K562 (cell line): ENCODE measurements at regions not wholly inside any gene's neighbourhood (a gene's known extent, or its start where the extent isn't known, plus 50 kb on each side); places are given as distances from the start of the nearest gene placed in this dataset.

ENCODE experiments used
- ATAC-seq: fragments of 200-7000 bp; cut with Tn5 transposase; 3 replicates; pipeline ENCODE4 v1.9.1; 2020; ENCODE audit warnings: moderate library complexity
- BruUV-seq: library from RNA; stranded (reverse); fragments of 400-500 nt; replicated peaks from 2 replicates; lab custom pipeline; 2021; lab: Mats Ljungman, UMichigan
- CTCF ChIA-PET: fragments of 300-600 bp; formaldehyde crosslinking; extraction: SDS; loops from one replicate; lab custom pipeline; 2021; ENCODE audit warnings: low intra/inter-chr PET ratio; lab: Yijun Ruan, JAX
- POLR2A ChIA-PET: fragments of 300-600, 350-650 bp; sonication (Branson Sonifier 250); formaldehyde crosslinking; extraction: SDS; loops from one replicate; lab custom pipeline; 2021; ENCODE audit warnings: antibody characterized with exemption, inconsistent platforms; lab: Yijun Ruan, JAX
- DNase-seq, 4 experiments: peaks; one replicate each; pipeline versions ENCODE4 v3.0.0 to v3.0.0-alpha.2; 2011 to 2018; ENCODE audit warnings: low spot score in 3 of 4, mixed read lengths in 3 of 4; ENCODE audit errors: extremely low read depth in 1 of 4
- FAIRE-seq: peaks from 2 replicates; lab custom pipeline; 2011; peaks lifted over from hg19 to GRCh38; lab: Jason Lieb, UNC
- H2AFZ ChIP-seq: 2 replicates; pipeline ENCODE4 v1.6.0; 2011; ENCODE audit warnings: low read depth, low read length, control low read depth, inconsistent platforms
- H3K27ac ChIP-seq: fragments of 200-600 bp; 3 replicates; pipeline ENCODE4 v1.8.0; 2011; ENCODE audit warnings: low read depth, mild to moderate bottlenecking, control low read depth, inconsistent platforms, low read length, moderate library complexity, mixed read lengths; ENCODE audit errors: extremely low read depth
- H3K27me3 ChIP-seq, 2 experiments: fragments of 300-600 bp in 1 of 2; 2 replicates in 1 of 2; 3 replicates in 1 of 2; pipeline versions ENCODE4 v1.6.0 to v1.8.0; 2011; ENCODE audit warnings: inconsistent platforms in 2 of 2, low read length in 2 of 2, mild to moderate bottlenecking in 1 of 2, mixed read lengths in 1 of 2, moderate library complexity in 1 of 2; ENCODE audit not compliant: control insufficient read depth in 2 of 2, insufficient read depth in 2 of 2
- H3K36me3 ChIP-seq: fragments of 300-600 bp; 3 replicates; pipeline ENCODE4 v1.8.0; 2011; ENCODE audit warnings: mild to moderate bottlenecking, low read length, inconsistent platforms; ENCODE audit not compliant: control insufficient read depth, insufficient read depth
- H3K4me1 ChIP-seq, 2 experiments: fragments of 200-600 bp in 1 of 2; replicated peaks in 1 of 2; 2 replicates in 1 of 2; 3 replicates in 1 of 2; pipeline versions ENCODE4 v1.5.1 to v1.8.0; 2011; ENCODE audit warnings: inconsistent platforms in 2 of 2, low read length in 2 of 2, mild to moderate bottlenecking in 1 of 2, mixed read lengths in 1 of 2, moderate library complexity in 1 of 2; ENCODE audit not compliant: control insufficient read depth in 2 of 2, insufficient read depth in 2 of 2
- H3K4me2 ChIP-seq: 2 replicates; pipeline ENCODE4 v1.6.1; 2011; ENCODE audit warnings: low read length, control low read depth, inconsistent platforms, mixed read lengths; ENCODE audit not compliant: insufficient read depth
- H3K4me3 ChIP-seq: fragments of 200-600 bp; sonication (generic), shearing (Covaris generic); 2 replicates; pipeline ENCODE4 v1.5.1; 2016; ENCODE audit warnings: control low read depth, inconsistent platforms
- H3K79me2 ChIP-seq: fragments of 200-600 bp; 3 replicates; pipeline ENCODE4 v1.8.0; 2011; ENCODE audit warnings: low read length, inconsistent platforms; ENCODE audit not compliant: control insufficient read depth, insufficient read depth
- H3K9ac ChIP-seq, 2 experiments: 2 replicates each; pipeline versions ENCODE4 v1.6.0 to v1.6.1; 2011; ENCODE audit warnings: low read depth in 2 of 2, low read length in 2 of 2, control low read depth in 1 of 2, inconsistent platforms in 1 of 2, mild to moderate bottlenecking in 1 of 2, mixed read lengths in 1 of 2; ENCODE audit not compliant: insufficient read depth in 1 of 2
- H3K9me1 ChIP-seq: one replicate; pipeline ENCODE4 v1.6.0; 2011; ENCODE audit warnings: inconsistent platforms, mild to moderate bottlenecking, low read length, moderate library complexity; ENCODE audit not compliant: control insufficient read depth, insufficient read depth
- H3K9me3 ChIP-seq: replicated peaks from 2 replicates; pipeline ENCODE4 v1.5.1; 2011; ENCODE audit warnings: low read depth, low read length, inconsistent platforms; ENCODE audit not compliant: control insufficient read depth, insufficient read depth
- H4K20me1 ChIP-seq: replicated peaks from 2 replicates; pipeline ENCODE4 v1.6.1; 2011; ENCODE audit warnings: low read length, inconsistent platforms, mixed read lengths; ENCODE audit not compliant: control insufficient read depth, insufficient read depth
- C11orf30 ChIP-seq: fragments of 450-650 bp; IDR thresholded peaks from 2 replicates; pipeline ENCODE4 v1.6.1; 2016; ENCODE audit warnings: low read depth, mild to moderate bottlenecking
- HMGN3 ChIP-seq: IDR thresholded peaks from 2 replicates; pipeline ENCODE4 v1.6.1; 2011; ENCODE audit warnings: borderline replicate concordance, low read depth, mild to moderate bottlenecking, mixed read lengths, low read length; ENCODE audit not compliant: insufficient read length; ENCODE audit errors: extremely low read depth
- MAFF ChIP-seq: IDR thresholded peaks from 2 replicates; pipeline ENCODE4 v1.6.1; 2012; ENCODE audit warnings: low read length, improper control_type of control experiment
- MAFG ChIP-seq: fragments of 450-650 bp; conservative IDR thresholded peaks from 2 replicates; pipeline ENCODE4 v1.6.1; 2016; ENCODE audit warnings: missing genetic modification characterization, missing compliant biosample characterization
- MAFK ChIP-seq: IDR thresholded peaks from 2 replicates; pipeline ENCODE4 v1.6.1; 2011; ENCODE audit warnings: low read length, improper control_type of control experiment
- ZBTB17 ChIP-seq: fragments of 450-650 bp; formaldehyde crosslinking; IDR thresholded peaks from 2 replicates; pipeline ENCODE4 v1.4.0; 2020; ENCODE audit warnings: mild to moderate bottlenecking
- ZBTB34 ChIP-seq: fragments of 250-450 bp; sonication (Bioruptor Pico); IDR thresholded peaks from 2 replicates; pipeline ENCODE4 v1.8.0; 2021; ENCODE audit warnings: mild to moderate bottlenecking, moderate library complexity
- ZNF184 ChIP-seq: sonication (generic); formaldehyde crosslinking; IDR thresholded peaks from 2 replicates; pipeline ENCODE4 v1.5.0; 2020; ENCODE audit warnings: missing genetic modification reagents
- ZNF274 ChIP-seq: IDR thresholded peaks from 2 replicates; pipeline ENCODE4 v1.6.1; 2011; ENCODE audit warnings: low read depth, mild to moderate bottlenecking, low read length, moderate library complexity, borderline replicate concordance
- ZNF316 ChIP-seq: fragments of 450-650 bp; IDR thresholded peaks from 2 replicates; pipeline ENCODE4 v1.6.1; 2016
- ZNF75A ChIP-seq: fragments of 450-650 bp; formaldehyde crosslinking; IDR thresholded peaks from 2 replicates; pipeline ENCODE4 v1.4.0; 2020; ENCODE audit warnings: mild to moderate bottlenecking
- WGBS: fragments of 100-300 bp; shearing (Covaris generic); methylation state at CpG from one replicate; pipeline ENCODE4 v1.1.6; 2016; ENCODE audit warnings: low coverage, mixed read lengths; ENCODE audit not compliant: insufficient coverage; ENCODE audit errors: missing lambda C conversion rate; 5-methylcytosine and 5-hydroxymethylcytosine counted together
- in situ Hi-C: fragments of 300-500 bp; cut with MboI; formaldehyde crosslinking; loops from 4 replicates; pipeline ENCODE4 v1.15.0; 2018; ENCODE audit warnings: inconsistent platforms, mixed read lengths
- intact Hi-C: fragments of 100-400 bp; cut with micrococcal nuclease; formaldehyde crosslinking; loops from 2 replicates; pipeline ENCODE4 v1.14.2; 2022

GRCh38 chr5:106543330-106543729 is 1127.4 kb downstream of the EFNA5 start:
- POLR2A ChIA-PET, result no interaction called here
- ATAC-seq (no peak), DNase-seq (no peak), FAIRE-seq (no peak)
- Histone ChIP-seq H3K4me2 (no peak overlapping the region), H3K9ac (no peak overlapping the region), H3K9me1 (no peaks in the 10 kb centered on the region), H3K4me3 (no peak overlapping the region), H2AFZ (no peak overlapping the region), H3K27me3 (no peaks in the 10 kb centered on the region), H3K36me3 (no peaks in the 10 kb centered on the region), H3K9me3 (0 out of 2 replicates have a peak, but pooled peaks cover 2% of the 10 kb centered on the region), H3K27ac (no peak overlapping the region), H4K20me1 (no peaks in the 10 kb centered on the region), H3K79me2 (no peaks in the 10 kb centered on the region), H3K4me1 (no peaks in the 10 kb centered on the region)
- CTCF ChIA-PET, result no interaction called here
- in situ Hi-C loops (no loop called here), intact Hi-C loops (no loop called here)
- no TSS peak for BruUV-seq
- TF ChIP-seq ZNF75A (no peak), ZNF274 (peak; percentile 64; the same call in 1 of the 2 replicates), ZBTB17 (CRISPR knock-in tag) (no peak)
- WGBS, result 0% methylated on average over 1 of the region's 1 CpG

GRCh38 chr5:106530150-106530549 is 1140.6 kb downstream of the EFNA5 start:
- no peak overlapping the region for H3K9ac ChIP-seq
- no TSS peak for BruUV-seq
- POLR2A ChIA-PET, result no interaction called here
- no peak for DNase-seq
- TF ChIP-seq MAFK (peak; percentile 73), ZBTB34 (CRISPR knock-in tag) (no peak), ZNF184 (CRISPR knock-in tag) (no peak), MAFF (peak; percentile 66), ZNF316 (peak; percentile 58), HMGN3 (no peak), MAFG (tag) (peak; percentile 73), C11orf30 (peak; percentile 57)
- H3K79me2 ChIP-seq, result no peaks in the 10 kb centered on the region
- no peaks in the 10 kb centered on the region for H3K27me3 ChIP-seq
- CTCF ChIA-PET, result no interaction called here
- H3K36me3 ChIP-seq, result no peaks in the 10 kb centered on the region
- in situ Hi-C loops, result no loop called here
- H2AFZ ChIP-seq, result no peak overlapping the region
- no peak for FAIRE-seq
- H3K4me3 ChIP-seq, result no peak overlapping the region
- no peaks in the 10 kb centered on the region for H3K4me1 ChIP-seq
- intact Hi-C loops, result no loop called here
- no peaks in the 10 kb centered on the region; the same call in 1 of the 2 replicates for H3K9me3 ChIP-seq
- H3K27ac ChIP-seq, result no peak overlapping the region
- H3K9me1 ChIP-seq, result no peaks in the 10 kb centered on the region
- ATAC-seq, result no peak
- no peak overlapping the region for H3K4me2 ChIP-seq
- H4K20me1 ChIP-seq, result no peaks in the 10 kb centered on the region
